SK-N-SH (cell line): ENCODE measurements at regions not wholly inside any gene's neighbourhood (a gene's known extent, or its start where the extent isn't known, plus 50 kb on each side); places are given as distances from the start of the nearest gene placed in this dataset.
"Not testable (repeated sequence)": the region's sequence is repeated elsewhere in the genome, so short reads cannot be mapped to it uniquely, and the experiment has no call there.

Experiments used
- CTCF ChIA-PET: fragments of 300-600, 350-600 bp; formaldehyde crosslinking; extraction: SDS; loops from one replicate; lab custom pipeline; 2021; lab: Yijun Ruan, JAX
- POLR2A ChIA-PET: fragments of 350-600 bp; sonication (Branson Sonifier 250); formaldehyde crosslinking; extraction: SDS; loops from one replicate; lab custom pipeline; 2020; ENCODE audit warnings: antibody characterized with exemption, inconsistent platforms; lab: Yijun Ruan, JAX
- DNase-seq: peaks from one replicate; pipeline ENCODE4 v3.0.0; 2012
- H2AFZ ChIP-seq: fragments of 200-600 bp; sonication (generic); 2 replicates; pipeline ENCODE4 v1.8.1; 2016; ENCODE audit warnings: antibody characterized with exemption, mild to moderate bottlenecking, low read depth
- H3F3A ChIP-seq: fragments of 200-600 bp; sonication (generic); replicated peaks from 2 replicates; pipeline ENCODE3; 2016; ENCODE audit warnings: antibody characterized with exemption, mild to moderate bottlenecking; ENCODE audit not compliant: insufficient read depth
- H3K27ac ChIP-seq, 2 experiments: fragments of 200-500 bp in 1 of 2; fragments of 200-600 bp in 1 of 2; sonication (Bioruptor generic) in 1 of 2; sonication (generic), shearing (Covaris generic) in 1 of 2; 2 replicates each; pipeline versions ENCODE4 v1.5.1 to v1.6.1; 2014 to 2016; ENCODE audit warnings: low read depth in 2 of 2, inconsistent platforms in 1 of 2, low read length in 1 of 2, mild to moderate bottlenecking in 1 of 2, mixed read lengths in 1 of 2
- H3K27me3 ChIP-seq: fragments of 200-600 bp; sonication (generic), shearing (Covaris generic); 2 replicates; pipeline ENCODE4 v1.6.1; 2016; ENCODE audit warnings: mixed run types; ENCODE audit not compliant: insufficient read depth
- H3K36me3 ChIP-seq, 2 experiments: fragments of 200-500 bp in 1 of 2; fragments of 200-600 bp in 1 of 2; sonication (Bioruptor generic) in 1 of 2; sonication (generic) in 1 of 2; replicated peaks in 1 of 2; 2 replicates each; pipeline versions ENCODE3 to v1.5.1; 2014 to 2016; ENCODE audit warnings: low read length in 1 of 2, mild to moderate bottlenecking in 1 of 2; ENCODE audit not compliant: insufficient read depth in 2 of 2, control insufficient read depth in 1 of 2
- H3K4me1 ChIP-seq, 2 experiments: fragments of 200-500 bp in 1 of 2; fragments of 200-600 bp in 1 of 2; sonication (Bioruptor generic) in 1 of 2; sonication (generic), shearing (Covaris generic) in 1 of 2; 2 replicates each; pipeline versions ENCODE4 v1.5.1 to v1.6.1; 2014 to 2016; ENCODE audit warnings: low read depth in 1 of 2, low read length in 1 of 2, mixed run types in 1 of 2; ENCODE audit not compliant: insufficient read depth in 2 of 2, control insufficient read depth in 1 of 2
- H3K4me2 ChIP-seq: fragments of 200-600 bp; sonication (generic), shearing (Covaris generic); 2 replicates; pipeline ENCODE4 v1.6.1; 2017; ENCODE audit warnings: mixed run types
- H3K4me3 ChIP-seq, 2 experiments: fragments of 200-500 bp in 1 of 2; fragments of 200-600 bp in 1 of 2; sonication (Bioruptor generic) in 1 of 2; sonication (generic), shearing (Covaris generic) in 1 of 2; 2 replicates each; pipeline versions ENCODE4 v1.5.1 to v1.8.1; 2014 to 2016; ENCODE audit warnings: low read depth in 2 of 2, inconsistent platforms in 1 of 2, low read length in 1 of 2, mild to moderate bottlenecking in 1 of 2, mixed read lengths in 1 of 2, moderate library complexity in 1 of 2
- H3K79me2 ChIP-seq: fragments of 200-600 bp; sonication (generic); 2 replicates; pipeline ENCODE4 v1.8.1; 2017; ENCODE audit warnings: mild to moderate bottlenecking; ENCODE audit not compliant: insufficient read depth
- H3K9ac ChIP-seq: fragments of 200-600 bp; sonication (generic); 2 replicates; pipeline ENCODE4 v1.6.1; 2017; ENCODE audit warnings: mixed run types
- H3K9me2 ChIP-seq: fragments of 200-600 bp; sonication (generic); 2 replicates; pipeline ENCODE4 v1.6.1; 2017; ENCODE audit warnings: mixed run types
- H3K9me3 ChIP-seq: fragments of 200-600 bp; sonication (generic); 2 replicates; pipeline ENCODE4 v1.6.1; 2017; ENCODE audit warnings: mixed run types, mild to moderate bottlenecking, moderate library complexity
- H4K20me1 ChIP-seq: fragments of 200-600 bp; sonication (generic); 2 replicates; pipeline ENCODE4 v1.6.1; 2017; ENCODE audit warnings: mild to moderate bottlenecking, mixed run types; ENCODE audit not compliant: insufficient read depth
- ELF1 ChIP-seq: IDR thresholded peaks from 2 replicates; pipeline ENCODE4 v1.4.0; 2012
- GATA2 ChIP-seq: sonication (generic); formaldehyde crosslinking; IDR thresholded peaks from 2 replicates; pipeline ENCODE4 v1.5.0; 2020; ENCODE audit warnings: mild to moderate bottlenecking, missing genetic modification reagents
- NFIC ChIP-seq: IDR thresholded peaks from 2 replicates; pipeline ENCODE4 v1.4.0; 2012; ENCODE audit warnings: borderline replicate concordance
- NRF1 ChIP-seq: IDR thresholded peaks from 2 replicates; pipeline ENCODE4 v1.6.1; 2012; ENCODE audit warnings: low read depth, mild to moderate bottlenecking, low read length
- PBX3 ChIP-seq: IDR thresholded peaks from 2 replicates; pipeline ENCODE4; 2012
- RAD21 ChIP-seq: IDR thresholded peaks from 2 replicates; pipeline ENCODE4 v1.6.1; 2012; ENCODE audit warnings: mild to moderate bottlenecking, low read length
- RCOR1 ChIP-seq: fragments of 150-350 bp; IDR thresholded peaks from 2 replicates; pipeline ENCODE4 v1.6.1; 2017; ENCODE audit warnings: antibody characterized with exemption, low read length
- TAF1 ChIP-seq: IDR thresholded peaks from 2 replicates; pipeline ENCODE4 v1.6.1; 2012; ENCODE audit warnings: low read depth, mild to moderate bottlenecking, low read length, moderate library complexity, borderline replicate concordance
- TCF12 ChIP-seq: IDR thresholded peaks from 2 replicates; pipeline ENCODE4 v1.4.0; 2012
- TEAD4 ChIP-seq: IDR thresholded peaks from 2 replicates; pipeline ENCODE4 v1.4.0; 2012; ENCODE audit warnings: mild to moderate bottlenecking, borderline replicate concordance; ENCODE audit not compliant: insufficient read depth
- WGBS: methylation state at CpG from one replicate; pipeline ENCODE4 v1.1.6; 2017; ENCODE audit warnings: low lambda C conversion rate; 5-methylcytosine and 5-hydroxymethylcytosine counted together
- TF ChIP-seq, protein P1 (sequence below): fragments of 150-350 bp; IDR thresholded peaks from 2 replicates; pipeline ENCODE4 v1.6.1; 2016; ENCODE audit warnings: mild to moderate bottlenecking, low read depth, low read length
- TF ChIP-seq, protein P2 (sequence below): fragments of 150-350 bp; IDR thresholded peaks from 2 replicates; pipeline ENCODE4 v1.6.1; 2017; ENCODE audit warnings: antibody characterized with exemption, low read length, low read depth, borderline replicate concordance

DNA sequence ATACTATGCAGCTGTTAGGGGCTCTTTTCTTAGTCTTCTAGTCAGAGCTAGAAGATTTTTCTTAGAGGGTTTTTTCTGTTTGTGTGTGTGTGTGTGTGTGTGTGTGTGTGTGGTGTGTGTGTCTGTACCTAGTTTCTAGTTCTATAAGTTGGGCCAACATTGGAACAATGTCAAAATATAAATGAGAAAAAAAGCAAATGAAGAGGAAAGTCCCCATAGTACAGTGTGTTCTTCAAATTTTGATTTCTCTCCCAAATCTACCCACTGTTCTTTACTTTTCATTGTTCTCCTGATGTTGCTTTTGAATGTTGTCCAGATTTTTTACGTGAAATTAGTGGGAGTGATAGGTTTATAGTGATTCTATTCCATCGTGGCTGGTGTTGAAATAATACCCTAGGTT, 2153.4 kb upstream of the RAG2 start:
- no peaks in the 10 kb centered on the region for H3K27me3 ChIP-seq
- H3K4me1 ChIP-seq: no peaks in the 10 kb centered on the region
- WGBS: 5% methylated on average over 2 of the region's 2 CpGs
- no peaks in the 10 kb centered on the region for H3K9me2 ChIP-seq
- no peaks in the 10 kb centered on the region for H4K20me1 ChIP-seq
- ChIA-PET POLR2A (interaction anchor here (0.6 kb wide), 1 partner anchor 16 kb away, joined by 3 read pairs; no protein-coding TSS in a partner anchor), CTCF (no interaction called here)
- no peak overlapping the region for H3K4me3 ChIP-seq
- no peak overlapping the region for H3K4me2 ChIP-seq
- H3K27ac ChIP-seq: no peak overlapping the region
- no peak for DNase-seq
- H3K36me3 ChIP-seq: peaks cover 0 to 4% of the 10 kb centered on the region in 2 experiments
- TF ChIP-seq ELF1: no peak
- TF ChIP-seq TAF1: no peak
- TF ChIP-seq TCF12: no peak
- TF ChIP-seq NFIC: no peak
- TF ChIP-seq TEAD4: no peak
- no peak for TF ChIP-seq RCOR1
- no peak for TF ChIP-seq GATA2 (CRISPR knock-in tag)
- no peak for TF ChIP-seq RAD21
- TF ChIP-seq NRF1: no peak
- TF ChIP-seq PBX3: no peak
- H3K9me3 ChIP-seq: no peaks in the 10 kb centered on the region
- no peak overlapping the region for H2AFZ ChIP-seq
- no peak overlapping the region for H3K9ac ChIP-seq
- no peaks in the 10 kb centered on the region for H3F3A ChIP-seq
- H3K79me2 ChIP-seq: no peaks in the 10 kb centered on the region

GRCh38 chr11:38746516-38746915, 2148.5 kb upstream of the RAG2 start:
- H3K9me3 ChIP-seq, H3K4me3 ChIP-seq, POLR2A ChIA-PET, H3K36me3 ChIP-seq, DNase-seq, H4K20me1 ChIP-seq, H3K9ac ChIP-seq, H3F3A ChIP-seq, H2AFZ ChIP-seq, H3K9me2 ChIP-seq, H3K27ac ChIP-seq, H3K79me2 ChIP-seq, CTCF ChIA-PET, H3K4me2 ChIP-seq, H3K27me3 ChIP-seq, H3K4me1 ChIP-seq: not testable (repeated sequence)
- 0% methylated on average over 1 of the region's 2 CpGs for WGBS

GRCh38 chr11:38723361-38723760, 2125.3 kb upstream of the RAG2 start:
- no peak overlapping the region for H3K9ac ChIP-seq
- H3K4me3 ChIP-seq: no peak overlapping the region
- ChIA-PET CTCF (no interaction called here), POLR2A (no interaction called here)
- no peak overlapping the region for H3K4me2 ChIP-seq
- H3K27ac ChIP-seq: no peak overlapping the region
- H3K9me2 ChIP-seq: no peaks in the 10 kb centered on the region
- no peaks in the 10 kb centered on the region for H4K20me1 ChIP-seq
- H2AFZ ChIP-seq: no peak overlapping the region
- 2% methylated on average over 1 of the region's 1 CpG for WGBS
- no peaks in the 10 kb centered on the region for H3F3A ChIP-seq
- H3K9me3 ChIP-seq: no peaks in the 10 kb centered on the region
- no peak for DNase-seq
- H3K27me3 ChIP-seq: no peaks in the 10 kb centered on the region
- H3K79me2 ChIP-seq: no peaks in the 10 kb centered on the region
- no peaks in the 10 kb centered on the region for H3K4me1 ChIP-seq
- TF ChIP-seq, protein P1, sequence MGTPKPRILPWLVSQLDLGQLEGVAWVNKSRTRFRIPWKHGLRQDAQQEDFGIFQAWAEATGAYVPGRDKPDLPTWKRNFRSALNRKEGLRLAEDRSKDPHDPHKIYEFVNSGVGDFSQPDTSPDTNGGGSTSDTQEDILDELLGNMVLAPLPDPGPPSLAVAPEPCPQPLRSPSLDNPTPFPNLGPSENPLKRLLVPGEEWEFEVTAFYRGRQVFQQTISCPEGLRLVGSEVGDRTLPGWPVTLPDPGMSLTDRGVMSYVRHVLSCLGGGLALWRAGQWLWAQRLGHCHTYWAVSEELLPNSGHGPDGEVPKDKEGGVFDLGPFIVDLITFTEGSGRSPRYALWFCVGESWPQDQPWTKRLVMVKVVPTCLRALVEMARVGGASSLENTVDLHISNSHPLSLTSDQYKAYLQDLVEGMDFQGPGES: no peak
- TF ChIP-seq, protein P2, sequence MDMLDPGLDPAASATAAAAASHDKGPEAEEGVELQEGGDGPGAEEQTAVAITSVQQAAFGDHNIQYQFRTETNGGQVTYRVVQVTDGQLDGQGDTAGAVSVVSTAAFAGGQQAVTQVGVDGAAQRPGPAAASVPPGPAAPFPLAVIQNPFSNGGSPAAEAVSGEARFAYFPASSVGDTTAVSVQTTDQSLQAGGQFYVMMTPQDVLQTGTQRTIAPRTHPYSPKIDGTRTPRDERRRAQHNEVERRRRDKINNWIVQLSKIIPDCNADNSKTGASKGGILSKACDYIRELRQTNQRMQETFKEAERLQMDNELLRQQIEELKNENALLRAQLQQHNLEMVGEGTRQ: no peak
- no peaks in the 10 kb centered on the region for H3K36me3 ChIP-seq
